MM.1S (cell line): ENCODE measurements at regions not wholly inside any gene's neighbourhood (a gene's known extent, or its start where the extent isn't known, plus 50 kb on each side); places are given as distances from the start of the nearest gene placed in this dataset.

Source experiments
- DNase-seq: peaks from one replicate; pipeline ENCODE4 v3.0.0-alpha.2; 2015
- H2AFZ ChIP-seq: fragments of 300-600 bp; sonication (generic); 2 replicates; pipeline ENCODE4 v1.6.0; 2016; ENCODE audit warnings: antibody characterized with exemption, low read length
- H3F3A ChIP-seq: fragments of 300-600 bp; sonication (generic); 2 replicates; pipeline ENCODE4 v1.6.1; 2016; ENCODE audit warnings: mild to moderate bottlenecking, antibody characterized with exemption, low read length, moderate library complexity, mixed read lengths; ENCODE audit not compliant: insufficient read depth
- H3K27ac ChIP-seq: fragments of 300-600 bp; sonication (generic); 2 replicates; pipeline ENCODE4 v1.5.1; 2016; ENCODE audit warnings: mild to moderate bottlenecking, low read length
- H3K27me3 ChIP-seq: fragments of 300-600 bp; sonication (generic); replicated peaks from 2 replicates; pipeline ENCODE4 v1.6.0; 2016; ENCODE audit warnings: low read length; ENCODE audit not compliant: insufficient read depth
- H3K36me3 ChIP-seq: fragments of 300-600 bp; sonication (generic); replicated peaks from 2 replicates; pipeline ENCODE4 v1.6.1; 2016; ENCODE audit warnings: mild to moderate bottlenecking, low read length, mixed read lengths; ENCODE audit not compliant: insufficient read depth
- H3K4me1 ChIP-seq: fragments of 300-600 bp; sonication (generic); 2 replicates; pipeline ENCODE4 v1.6.1; 2016; ENCODE audit warnings: low read length, mixed read lengths
- H3K4me2 ChIP-seq: fragments of 300-600 bp; sonication (generic); 2 replicates; pipeline ENCODE4 v1.6.0; 2016; ENCODE audit warnings: low read depth, low read length
- H3K4me3 ChIP-seq: fragments of 300-600 bp; sonication (generic); 2 replicates; pipeline ENCODE4 v1.5.1; 2016; ENCODE audit warnings: low read length, mixed read lengths
- H3K79me2 ChIP-seq: fragments of 300-600 bp; sonication (generic); 2 replicates; pipeline ENCODE4 v1.6.1; 2016; ENCODE audit warnings: mixed run types, low read length, mixed read lengths
- H3K9ac ChIP-seq: fragments of 300-600 bp; sonication (generic); 2 replicates; pipeline ENCODE4 v1.6.1; 2016; ENCODE audit warnings: low read length, mixed read lengths
- H3K9me2 ChIP-seq: fragments of 300-600 bp; sonication (generic); replicated peaks from 2 replicates; pipeline ENCODE4 v1.6.1; 2016; ENCODE audit warnings: mild to moderate bottlenecking, low read length, mixed read lengths; ENCODE audit not compliant: insufficient read depth
- H3K9me3 ChIP-seq: fragments of 300-600 bp; sonication (generic); replicated peaks from 2 replicates; pipeline ENCODE4 v1.6.1; 2016; ENCODE audit warnings: mild to moderate bottlenecking, low read length, mixed read lengths; ENCODE audit not compliant: insufficient read depth
- H4K20me1 ChIP-seq: fragments of 300-600 bp; sonication (generic); 2 replicates; pipeline ENCODE4 v1.6.1; 2016; ENCODE audit warnings: mild to moderate bottlenecking, low read length, moderate library complexity, mixed read lengths; ENCODE audit not compliant: insufficient read depth
- CTCF ChIP-seq: fragments of 300-600 bp; sonication (generic); IDR thresholded peaks from 2 replicates; pipeline ENCODE4 v1.5.1; 2016; ENCODE audit warnings: antibody characterized with exemption, low read length, mixed read lengths
- EZH2 ChIP-seq: fragments of 300-600 bp; sonication (generic); optimal IDR thresholded peaks from 2 replicates; pipeline ENCODE3; 2017; ENCODE audit warnings: low read depth, mild to moderate bottlenecking, antibody characterized with exemption, low read length, mixed read lengths
- EZH2phosphoT487 ChIP-seq: fragments of 300-600 bp; sonication (generic); IDR thresholded peaks from 2 replicates; pipeline ENCODE4 v1.6.1; 2018; ENCODE audit warnings: antibody characterized with exemption, low read length

- Histone ChIP-seq H2AFZ (no peak overlapping the region), H3K4me3 (no peak overlapping the region), H3K4me2 (no peak overlapping the region), H4K20me1 (no peaks in the 10 kb centered on the region), H3K4me1 (peaks cover 2% of the 10 kb centered on the region; the same call in 1 of the 2 replicates), H3K79me2 (no peaks in the 10 kb centered on the region), H3K27ac (no peak overlapping the region), H3K27me3 (no peaks in the 10 kb centered on the region), H3K36me3 (no peaks in the 10 kb centered on the region), H3F3A (no peaks in the 10 kb centered on the region), H3K9me2 (no peaks in the 10 kb centered on the region), H3K9ac (no peak overlapping the region), H3K9me3 (no peaks in the 10 kb centered on the region)
- no peak for DNase-seq
- no peak for TF ChIP-seq EZH2phosphoT487
- no peak for TF ChIP-seq EZH2
- no peak for TF ChIP-seq CTCF
Measured at GRCh38 chr4:157741642-157742041, 431.2 kb downstream of the GASK1B start.

- no peak for TF ChIP-seq EZH2phosphoT487
- no peak for TF ChIP-seq EZH2
- TF ChIP-seq CTCF = no peak
- no peak for DNase-seq
- Histone ChIP-seq H3K36me3 (no peaks in the 10 kb centered on the region), H3F3A (no peaks in the 10 kb centered on the region), H3K9me2 (no peaks in the 10 kb centered on the region), H3K27me3 (no peaks in the 10 kb centered on the region), H4K20me1 (no peaks in the 10 kb centered on the region), H3K4me2 (no peak overlapping the region), H3K9ac (no peak overlapping the region), H2AFZ (no peak overlapping the region), H3K27ac (no peak overlapping the region), H3K9me3 (no peaks in the 10 kb centered on the region), H3K79me2 (no peaks in the 10 kb centered on the region), H3K4me3 (no peak overlapping the region), H3K4me1 (peaks cover 2% of the 10 kb centered on the region; the same call in 1 of the 2 replicates)
Measured at GRCh38 chr4:157739242-157739641, 433.6 kb downstream of the GASK1B start.

- H3K9me3 ChIP-seq = no peaks in the 10 kb centered on the region
- TF ChIP-seq EZH2phosphoT487 (no peak), EZH2 (no peak), CTCF (no peak)
- H3K4me2 ChIP-seq = no peak overlapping the region
- H3K4me1 ChIP-seq = no peaks in the 10 kb centered on the region
- no peaks in the 10 kb centered on the region for H3K9me2 ChIP-seq
- H3K9ac ChIP-seq = no peak overlapping the region
- no peaks in the 10 kb centered on the region for H3K27me3 ChIP-seq
- H3K36me3 ChIP-seq = no peaks in the 10 kb centered on the region
- no peaks in the 10 kb centered on the region for H4K20me1 ChIP-seq
- no peak overlapping the region for H2AFZ ChIP-seq
- H3F3A ChIP-seq = no peaks in the 10 kb centered on the region
- H3K79me2 ChIP-seq = no peaks in the 10 kb centered on the region
- H3K27ac ChIP-seq = no peak overlapping the region
- DNase-seq = no peak
- no peak overlapping the region for H3K4me3 ChIP-seq
Measured at GRCh38 chr4:157728215-157728614, 444.6 kb downstream of the GASK1B start.
